ENCODE measurements at regions not wholly inside any gene's neighbourhood (a gene's known extent, or its start where the extent isn't known, plus 50 kb on each side); places are given as distances from the start of the nearest gene placed in this dataset.

GRCh38 chr4:186451982-186452381 is 103.4 kb downstream of the MTNR1A start:
- TF ChIP-seq, protein P1, sequence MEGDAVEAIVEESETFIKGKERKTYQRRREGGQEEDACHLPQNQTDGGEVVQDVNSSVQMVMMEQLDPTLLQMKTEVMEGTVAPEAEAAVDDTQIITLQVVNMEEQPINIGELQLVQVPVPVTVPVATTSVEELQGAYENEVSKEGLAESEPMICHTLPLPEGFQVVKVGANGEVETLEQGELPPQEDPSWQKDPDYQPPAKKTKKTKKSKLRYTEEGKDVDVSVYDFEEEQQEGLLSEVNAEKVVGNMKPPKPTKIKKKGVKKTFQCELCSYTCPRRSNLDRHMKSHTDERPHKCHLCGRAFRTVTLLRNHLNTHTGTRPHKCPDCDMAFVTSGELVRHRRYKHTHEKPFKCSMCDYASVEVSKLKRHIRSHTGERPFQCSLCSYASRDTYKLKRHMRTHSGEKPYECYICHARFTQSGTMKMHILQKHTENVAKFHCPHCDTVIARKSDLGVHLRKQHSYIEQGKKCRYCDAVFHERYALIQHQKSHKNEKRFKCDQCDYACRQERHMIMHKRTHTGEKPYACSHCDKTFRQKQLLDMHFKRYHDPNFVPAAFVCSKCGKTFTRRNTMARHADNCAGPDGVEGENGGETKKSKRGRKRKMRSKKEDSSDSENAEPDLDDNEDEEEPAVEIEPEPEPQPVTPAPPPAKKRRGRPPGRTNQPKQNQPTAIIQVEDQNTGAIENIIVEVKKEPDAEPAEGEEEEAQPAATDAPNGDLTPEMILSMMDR (IDR thresholded peaks at IDR 0.05): no peak
- no peak for TF ChIP-seq POLR2A (IDR thresholded peaks at IDR 0.05)
- TF ChIP-seq EP300 (IDR thresholded peaks at IDR 0.05): no peak
